K562 (cell line): ENCODE measurements at regions not wholly inside any gene's neighbourhood (a gene's known extent, or its start where the extent isn't known, plus 50 kb on each side); places are given as distances from the start of the nearest gene placed in this dataset.

Experiments
- ATAC-seq: fragments of 200-7000 bp; cut with Tn5 transposase; 3 replicates; pipeline ENCODE4 v1.9.1; 2020; ENCODE audit warnings: moderate library complexity
- BruUV-seq: library from RNA; stranded (reverse); fragments of 400-500 nt; replicated peaks from 2 replicates; lab custom pipeline; 2021; lab: Mats Ljungman, UMichigan
- CTCF ChIA-PET: fragments of 300-600 bp; formaldehyde crosslinking; extraction: SDS; loops from one replicate; lab custom pipeline; 2021; ENCODE audit warnings: low intra/inter-chr PET ratio; lab: Yijun Ruan, JAX
- POLR2A ChIA-PET: fragments of 300-600, 350-650 bp; sonication (Branson Sonifier 250); formaldehyde crosslinking; extraction: SDS; loops from one replicate; lab custom pipeline; 2021; ENCODE audit warnings: antibody characterized with exemption, inconsistent platforms; lab: Yijun Ruan, JAX
- DNase-seq, 4 experiments: peaks; one replicate each; pipeline versions ENCODE4 v3.0.0 to v3.0.0-alpha.2; 2011 to 2018; ENCODE audit warnings: low spot score in 3 of 4, mixed read lengths in 3 of 4; ENCODE audit errors: extremely low read depth in 1 of 4
- FAIRE-seq: peaks from 2 replicates; lab custom pipeline; 2011; peaks lifted over from hg19 to GRCh38; lab: Jason Lieb, UNC
- H2AFZ ChIP-seq: 2 replicates; pipeline ENCODE4 v1.6.0; 2011; ENCODE audit warnings: low read depth, low read length, control low read depth, inconsistent platforms
- H3K27ac ChIP-seq: fragments of 200-600 bp; 3 replicates; pipeline ENCODE4 v1.8.0; 2011; ENCODE audit warnings: low read depth, mild to moderate bottlenecking, control low read depth, inconsistent platforms, low read length, moderate library complexity, mixed read lengths; ENCODE audit errors: extremely low read depth
- H3K27me3 ChIP-seq, 2 experiments: fragments of 300-600 bp in 1 of 2; 2 replicates in 1 of 2; 3 replicates in 1 of 2; pipeline versions ENCODE4 v1.6.0 to v1.8.0; 2011; ENCODE audit warnings: inconsistent platforms in 2 of 2, low read length in 2 of 2, mild to moderate bottlenecking in 1 of 2, mixed read lengths in 1 of 2, moderate library complexity in 1 of 2; ENCODE audit not compliant: control insufficient read depth in 2 of 2, insufficient read depth in 2 of 2
- H3K36me3 ChIP-seq: fragments of 300-600 bp; 3 replicates; pipeline ENCODE4 v1.8.0; 2011; ENCODE audit warnings: mild to moderate bottlenecking, low read length, inconsistent platforms; ENCODE audit not compliant: control insufficient read depth, insufficient read depth
- H3K4me1 ChIP-seq, 2 experiments: fragments of 200-600 bp in 1 of 2; replicated peaks in 1 of 2; 2 replicates in 1 of 2; 3 replicates in 1 of 2; pipeline versions ENCODE4 v1.5.1 to v1.8.0; 2011; ENCODE audit warnings: inconsistent platforms in 2 of 2, low read length in 2 of 2, mild to moderate bottlenecking in 1 of 2, mixed read lengths in 1 of 2, moderate library complexity in 1 of 2; ENCODE audit not compliant: control insufficient read depth in 2 of 2, insufficient read depth in 2 of 2
- H3K4me2 ChIP-seq: 2 replicates; pipeline ENCODE4 v1.6.1; 2011; ENCODE audit warnings: low read length, control low read depth, inconsistent platforms, mixed read lengths; ENCODE audit not compliant: insufficient read depth
- H3K4me3 ChIP-seq: fragments of 200-600 bp; sonication (generic), shearing (Covaris generic); 2 replicates; pipeline ENCODE4 v1.5.1; 2016; ENCODE audit warnings: control low read depth, inconsistent platforms
- H3K79me2 ChIP-seq: fragments of 200-600 bp; 3 replicates; pipeline ENCODE4 v1.8.0; 2011; ENCODE audit warnings: low read length, inconsistent platforms; ENCODE audit not compliant: control insufficient read depth, insufficient read depth
- H3K9ac ChIP-seq, 2 experiments: 2 replicates each; pipeline versions ENCODE4 v1.6.0 to v1.6.1; 2011; ENCODE audit warnings: low read depth in 2 of 2, low read length in 2 of 2, control low read depth in 1 of 2, inconsistent platforms in 1 of 2, mild to moderate bottlenecking in 1 of 2, mixed read lengths in 1 of 2; ENCODE audit not compliant: insufficient read depth in 1 of 2
- H3K9me1 ChIP-seq: one replicate; pipeline ENCODE4 v1.6.0; 2011; ENCODE audit warnings: inconsistent platforms, mild to moderate bottlenecking, low read length, moderate library complexity; ENCODE audit not compliant: control insufficient read depth, insufficient read depth
- H3K9me3 ChIP-seq: replicated peaks from 2 replicates; pipeline ENCODE4 v1.5.1; 2011; ENCODE audit warnings: low read depth, low read length, inconsistent platforms; ENCODE audit not compliant: control insufficient read depth, insufficient read depth
- H4K20me1 ChIP-seq: replicated peaks from 2 replicates; pipeline ENCODE4 v1.6.1; 2011; ENCODE audit warnings: low read length, inconsistent platforms, mixed read lengths; ENCODE audit not compliant: control insufficient read depth, insufficient read depth
- ARNT ChIP-seq, 2 experiments: fragments of 450-650 bp; IDR thresholded peaks; 2 replicates each; pipeline ENCODE4 v1.6.1; 2016; ENCODE audit warnings: mild to moderate bottlenecking in 1 of 2
- CBFB ChIP-seq: sonication (generic); formaldehyde crosslinking; IDR thresholded peaks from 2 replicates; pipeline ENCODE4 v1.4.0; 2020; ENCODE audit warnings: mild to moderate bottlenecking, missing genetic modification reagents
- EGR1 ChIP-seq: fragments of 450-650 bp; conservative IDR thresholded peaks from 2 replicates; pipeline ENCODE4 v1.6.1; 2017; ENCODE audit warnings: mild to moderate bottlenecking
- HBP1 ChIP-seq: fragments of 450-650 bp; formaldehyde crosslinking; IDR thresholded peaks from 2 replicates; pipeline ENCODE4 v1.4.0; 2022; ENCODE audit warnings: missing genetic modification characterization
- TCF15 ChIP-seq: fragments of 250-450 bp; sonication (Bioruptor Pico); IDR thresholded peaks from 2 replicates; pipeline ENCODE4 v1.8.0; 2022; ENCODE audit warnings: moderate library complexity, mild to moderate bottlenecking, inconsistent platforms
- ZNF165 ChIP-seq: fragments of 250-450 bp; sonication (Bioruptor Pico); IDR thresholded peaks from 2 replicates; pipeline ENCODE4 v1.4.0; 2020; ENCODE audit warnings: borderline replicate concordance
- ZNF583 ChIP-seq: fragments of 250-450 bp; sonication (Bioruptor Pico); IDR thresholded peaks from 2 replicates; pipeline ENCODE4 v1.4.0; 2020
- WGBS: fragments of 100-300 bp; shearing (Covaris generic); methylation state at CpG from one replicate; pipeline ENCODE4 v1.1.6; 2016; ENCODE audit warnings: low coverage, mixed read lengths; ENCODE audit not compliant: insufficient coverage; ENCODE audit errors: missing lambda C conversion rate; 5-methylcytosine and 5-hydroxymethylcytosine counted together
- in situ Hi-C: fragments of 300-500 bp; cut with MboI; formaldehyde crosslinking; loops from 4 replicates; pipeline ENCODE4 v1.15.0; 2018; ENCODE audit warnings: inconsistent platforms, mixed read lengths
- intact Hi-C: fragments of 100-400 bp; cut with micrococcal nuclease; formaldehyde crosslinking; loops from 2 replicates; pipeline ENCODE4 v1.14.2; 2022

- Histone ChIP-seq H3K9me1 (no peaks in the 10 kb centered on the region), H4K20me1 (no peaks in the 10 kb centered on the region), H3K9me3 (no peaks in the 10 kb centered on the region), H2AFZ (no peak overlapping the region), H3K27me3 (peaks cover 10 to 44% of the 10 kb centered on the region in 2 experiments; a peak in 3 of 5 replicates), H3K27ac (no peak overlapping the region), H3K4me1 (no peaks in the 10 kb centered on the region), H3K9ac (no peak overlapping the region), H3K4me2 (no peak overlapping the region), H3K36me3 (no peaks in the 10 kb centered on the region), H3K4me3 (no peak overlapping the region), H3K79me2 (no peaks in the 10 kb centered on the region)
- BruUV-seq, result no TSS peak
- no peak for FAIRE-seq
- ChIA-PET CTCF (no interaction called here), POLR2A (no interaction called here)
- DNase-seq, result no peak
- in situ Hi-C loops (no loop called here), intact Hi-C loops (no loop called here)
- WGBS, result 0% methylated on average over 6 of the region's 6 CpGs
- TF ChIP-seq TCF15 (CRISPR knock-in tag) (no peak), ZNF165 (CRISPR knock-in tag) (no peak), EGR1 (no peak), ARNT (IDR thresholded peaks at IDR 0.05) (no peak), HBP1 (CRISPR knock-in tag) (no peak), ZNF583 (CRISPR knock-in tag) (no peak), CBFB (CRISPR knock-in tag) (no peak)
- ATAC-seq, result no peak
These were observed 306.8 kb downstream of the FOXL1 start for GRCh38 chr16:86885139-86885538.
